ENCODE measurements at regions not wholly inside any gene's neighbourhood (a gene's known extent, or its start where the extent isn't known, plus 50 kb on each side); places are given as distances from the start of the nearest gene placed in this dataset.

DNA sequence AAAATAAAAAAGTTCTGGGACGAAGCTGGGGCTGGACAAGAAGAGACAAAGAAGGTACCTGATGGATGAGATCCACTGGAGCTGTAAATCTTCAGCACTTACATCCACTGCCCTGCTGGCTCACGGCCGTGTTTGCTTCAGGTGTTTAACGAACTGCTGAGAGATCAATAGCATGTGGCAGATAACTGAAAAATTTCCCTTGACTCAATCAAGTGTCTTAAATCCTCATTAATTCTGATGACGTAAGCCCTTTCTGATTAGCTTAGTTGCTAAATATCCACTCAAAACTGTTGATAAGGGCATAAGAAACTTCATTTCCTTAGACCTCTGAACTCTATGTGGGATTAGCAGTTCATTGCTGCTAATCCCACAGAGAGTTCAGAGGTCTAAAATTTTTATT is 354.2 kb upstream of the HS3ST1 start:
- TF ChIP-seq, protein P1, sequence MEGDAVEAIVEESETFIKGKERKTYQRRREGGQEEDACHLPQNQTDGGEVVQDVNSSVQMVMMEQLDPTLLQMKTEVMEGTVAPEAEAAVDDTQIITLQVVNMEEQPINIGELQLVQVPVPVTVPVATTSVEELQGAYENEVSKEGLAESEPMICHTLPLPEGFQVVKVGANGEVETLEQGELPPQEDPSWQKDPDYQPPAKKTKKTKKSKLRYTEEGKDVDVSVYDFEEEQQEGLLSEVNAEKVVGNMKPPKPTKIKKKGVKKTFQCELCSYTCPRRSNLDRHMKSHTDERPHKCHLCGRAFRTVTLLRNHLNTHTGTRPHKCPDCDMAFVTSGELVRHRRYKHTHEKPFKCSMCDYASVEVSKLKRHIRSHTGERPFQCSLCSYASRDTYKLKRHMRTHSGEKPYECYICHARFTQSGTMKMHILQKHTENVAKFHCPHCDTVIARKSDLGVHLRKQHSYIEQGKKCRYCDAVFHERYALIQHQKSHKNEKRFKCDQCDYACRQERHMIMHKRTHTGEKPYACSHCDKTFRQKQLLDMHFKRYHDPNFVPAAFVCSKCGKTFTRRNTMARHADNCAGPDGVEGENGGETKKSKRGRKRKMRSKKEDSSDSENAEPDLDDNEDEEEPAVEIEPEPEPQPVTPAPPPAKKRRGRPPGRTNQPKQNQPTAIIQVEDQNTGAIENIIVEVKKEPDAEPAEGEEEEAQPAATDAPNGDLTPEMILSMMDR (IDR thresholded peaks at IDR 0.05): no peak
- no peak for TF ChIP-seq POLR2A (IDR thresholded peaks at IDR 0.05)

Measured in heart left ventricle (tissue), 13 donors.